Left cardiac atrium (tissue), 4 donors: ENCODE measurements at regions not wholly inside any gene's neighbourhood (a gene's known extent, or its start where the extent isn't known, plus 50 kb on each side); places are given as distances from the start of the nearest gene placed in this dataset.
A peak's percentile ranks its signal among the peaks of the same experiment; 100 is the strongest.

Experiments used
- ATAC-seq, 2 donors: fragments of 200-7000 bp; cut with Tn5 transposase; one replicate each; pipeline ENCODE4 v1.9.1; 2020; ENCODE audit warnings: mild to moderate bottlenecking in 2 of 2, moderate library complexity in 2 of 2
- DNase-seq: peaks from one replicate; pipeline ENCODE4 v3.0.0-alpha.2; 2020
- intact Hi-C, 2 donors: fragments of 100-400 bp; cut with DNase I; formaldehyde crosslinking; loops; one replicate each; pipeline versions ENCODE4 v1.14.1 to v1.15.1; 2022 to 2023
- donor health status: DM: no; HTN: yes; CAD: no.
- donor health status: DM: no; HTN: yes; CAD: no; lungs with severe emphysema.
- donor health status: DM: yes; HTN: yes; CAD: no.
- donor health status: Dilated cardiomyopathy.

DNA sequence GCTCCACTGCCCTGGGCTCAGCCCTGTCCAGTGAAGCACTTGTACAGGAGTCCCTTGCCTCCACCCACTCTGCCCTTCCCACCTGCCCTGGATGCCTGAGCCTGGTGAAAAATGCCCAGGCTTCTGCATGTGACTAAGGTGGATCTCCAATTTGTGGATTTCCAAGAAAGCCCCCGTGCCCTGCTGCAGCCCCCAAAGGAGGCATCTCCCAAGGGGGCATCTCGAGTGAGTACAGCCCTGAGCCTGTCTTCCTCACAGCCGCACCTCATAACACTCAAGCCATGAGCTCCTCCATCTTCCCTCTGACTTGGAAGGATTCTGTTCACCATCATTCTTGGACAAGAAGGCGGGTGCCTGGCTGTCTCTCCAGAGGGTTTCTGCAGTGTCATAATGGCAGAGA lies 158.0 kb upstream of the PPP1R26 start:
- ATAC-seq (no peak), DNase-seq (no peak)
- intact Hi-C loops = no loop called here

GRCh38 chr9:135324329-135324728 lies 155.3 kb upstream of the PPP1R26 start:
- intact Hi-C loops = no loop called here
- DNase-seq (no peak), ATAC-seq (no peak)

GRCh38 chr9:135326141-135326540 lies 153.4 kb upstream of the PPP1R26 start:
- intact Hi-C loops = no loop called here

DNA sequence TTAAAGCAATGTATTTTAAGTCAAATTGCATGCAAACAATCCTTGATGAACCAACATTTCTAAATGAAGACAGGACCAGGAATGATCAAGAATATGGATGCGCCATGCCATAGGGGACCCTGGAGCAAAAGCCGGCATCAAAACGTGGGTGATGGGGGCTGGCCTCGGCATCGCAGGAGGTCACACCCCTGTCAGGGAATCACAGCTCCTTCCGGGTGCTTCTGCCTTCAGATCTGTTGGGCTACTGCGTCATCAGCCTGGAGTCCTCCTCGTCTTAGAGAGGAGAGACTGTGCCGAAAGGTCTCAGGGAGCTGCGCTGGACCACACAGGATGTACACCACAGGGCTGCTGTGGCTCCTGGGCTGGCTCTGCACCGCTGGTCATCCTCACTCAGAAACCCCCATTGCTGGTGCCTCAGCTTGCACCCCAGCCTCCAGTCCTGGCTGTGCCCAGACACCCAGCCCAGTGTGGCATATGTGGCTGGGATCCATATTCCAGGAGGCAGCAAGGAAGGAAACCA lies 152.9 kb upstream of the PPP1R26 start:
- ATAC-seq (no peak), DNase-seq (no peak)
- intact Hi-C loops = no loop called here

More at GRCh38 chr9:135326141-135326540, 153.4 kb upstream of the PPP1R26 start:
- no peak for ATAC-seq
- no peak for DNase-seq

GRCh38 chr9:135328485-135329417 lies 150.8 kb upstream of the PPP1R26 start:
- intact Hi-C loops = no loop called here
- ATAC-seq (no peak), DNase-seq (no peak)

- no peak for ATAC-seq
- DNase-seq = no peak
- intact Hi-C loops = no loop called here
Observed at GRCh38 chr9:135329571-135330306, 149.8 kb upstream of the PPP1R26 start.

DNA sequence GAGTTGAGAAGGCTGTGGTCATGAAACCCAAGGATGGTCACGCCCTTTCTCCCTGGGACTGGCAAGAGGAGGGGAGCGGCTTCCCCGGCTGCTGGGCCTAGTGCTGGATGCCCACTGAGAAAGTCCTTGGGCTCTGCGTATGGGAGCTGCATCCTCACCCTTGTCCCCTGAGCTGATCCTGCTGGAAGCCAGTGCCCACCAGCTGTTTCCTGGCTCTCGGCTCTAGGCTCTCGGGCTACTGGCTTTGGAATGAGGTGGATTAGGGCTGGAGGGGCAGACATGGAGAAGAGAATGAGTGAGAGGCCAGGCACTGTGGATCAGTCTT lies 149.3 kb upstream of the PPP1R26 start:
- intact Hi-C loops = no loop called here
- no peak for DNase-seq
- no peak for ATAC-seq

DNA sequence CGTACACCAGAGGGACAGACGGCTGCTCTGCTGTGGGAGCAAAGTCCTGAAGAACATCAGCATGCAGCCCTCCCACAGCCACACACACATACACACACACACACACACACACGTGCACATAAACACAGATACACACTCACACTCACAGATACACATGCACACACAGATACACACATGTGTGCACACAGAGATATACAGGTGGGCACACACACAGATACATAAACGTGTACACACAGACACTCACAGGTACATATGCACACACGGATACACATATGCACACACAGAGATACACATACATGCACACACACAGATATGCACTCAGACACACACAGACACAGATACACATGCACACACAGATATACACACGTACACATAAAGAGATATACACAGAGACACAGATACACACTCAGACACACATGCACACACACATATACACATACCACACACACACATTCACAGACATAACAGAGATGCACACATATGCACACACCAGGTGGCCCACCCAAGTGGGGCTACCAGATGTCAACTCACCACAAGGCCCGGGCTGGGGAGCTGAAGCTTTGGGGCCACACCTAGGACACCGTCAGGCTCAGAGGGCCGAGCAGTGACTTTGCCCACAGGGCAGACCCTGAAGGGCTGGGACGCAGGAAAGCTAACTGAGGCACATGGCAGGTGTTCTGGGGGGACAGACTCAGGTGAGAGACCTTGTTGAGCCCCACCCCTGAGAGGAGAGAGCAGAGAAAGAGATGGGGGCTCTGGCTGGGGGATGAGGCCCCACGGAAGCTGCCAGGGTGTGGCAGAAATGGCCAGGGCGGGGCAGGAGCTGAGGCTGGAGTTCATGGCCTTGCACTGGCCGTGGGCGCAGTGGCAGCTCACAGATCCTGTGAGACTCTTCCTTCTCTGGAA lies 148.6 kb upstream of the PPP1R26 start:
- DNase-seq (no peak), ATAC-seq (no peak)
- intact Hi-C loops = no loop called here

DNA sequence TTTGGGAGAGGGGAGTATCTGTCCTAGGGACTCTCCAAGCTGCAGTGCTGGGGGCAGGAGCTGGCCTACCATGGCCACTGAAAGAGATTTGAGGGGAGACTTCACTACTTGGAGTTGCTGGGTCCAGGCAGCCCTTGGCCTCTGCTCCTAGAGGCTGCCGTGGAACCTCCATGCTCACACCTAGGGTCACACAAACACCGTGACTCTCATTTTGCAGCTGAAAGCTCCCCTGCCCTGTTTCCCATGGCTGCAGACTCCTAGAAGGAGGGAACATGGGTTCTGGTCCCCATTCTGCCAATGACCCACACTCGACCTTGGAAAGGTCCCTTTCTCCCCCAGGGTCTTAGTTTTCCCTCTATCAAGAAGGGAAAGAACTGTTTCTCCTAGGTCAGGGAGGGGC lies 147.1 kb upstream of the PPP1R26 start:
- DNase-seq = no peak
- intact Hi-C loops = no loop called here

DNA sequence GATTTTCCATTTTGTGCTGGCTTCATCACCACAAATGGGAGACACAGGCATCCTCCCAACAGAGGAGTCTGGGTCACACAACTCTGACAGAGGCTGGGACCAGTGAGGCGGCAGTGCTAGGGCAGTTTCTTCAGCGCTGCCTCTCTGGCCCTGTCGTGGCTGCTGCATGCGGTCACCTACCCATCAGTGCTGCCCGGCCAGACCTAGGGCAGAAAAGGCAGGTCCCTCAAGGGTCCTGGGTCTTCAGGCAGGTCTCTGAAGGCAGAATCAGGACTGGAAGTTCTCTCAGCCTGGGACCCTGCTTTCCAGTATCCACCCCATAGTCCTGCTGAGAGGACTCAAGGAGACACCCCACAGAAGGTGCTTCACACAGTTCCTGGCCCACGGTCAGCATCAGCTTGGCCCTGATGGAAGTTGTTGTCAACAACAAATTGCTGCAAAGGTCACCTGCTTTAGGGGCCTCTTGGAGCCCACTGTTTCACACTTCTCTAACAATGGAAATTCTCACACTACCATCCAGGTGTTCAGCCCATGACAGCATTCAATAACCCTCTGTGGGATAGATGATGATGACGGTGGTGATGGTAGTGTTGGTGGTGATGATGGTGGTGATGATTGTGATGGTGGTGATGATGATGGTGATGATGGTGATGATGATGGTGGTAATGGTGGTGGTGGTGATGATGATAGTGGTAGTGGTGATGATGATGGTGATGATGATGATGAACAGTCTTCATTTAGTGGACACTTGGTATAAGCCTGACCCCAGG lies 146.4 kb upstream of the PPP1R26 start:
- ATAC-seq (no peak), DNase-seq (no peak)
- intact Hi-C loops = no loop called here

More for the DNA sequence above, 147.1 kb upstream of the PPP1R26 start:
- no peak for ATAC-seq

- DNase-seq = no peak
- ATAC-seq = no peak
- intact Hi-C loops = no loop called here
Observed at GRCh38 chr9:135334953-135335460, 144.6 kb upstream of the PPP1R26 start.

- DNase-seq (no peak), ATAC-seq (no peak)
- intact Hi-C loops = no loop called here
Observed at GRCh38 chr9:135335691-135336181, 143.8 kb upstream of the PPP1R26 start.

- intact Hi-C loops = no loop called here
- peak; percentile 5 for DNase-seq
- no peak for ATAC-seq
Observed at GRCh38 chr9:135336722-135337527, 142.7 kb upstream of the PPP1R26 start.

DNA sequence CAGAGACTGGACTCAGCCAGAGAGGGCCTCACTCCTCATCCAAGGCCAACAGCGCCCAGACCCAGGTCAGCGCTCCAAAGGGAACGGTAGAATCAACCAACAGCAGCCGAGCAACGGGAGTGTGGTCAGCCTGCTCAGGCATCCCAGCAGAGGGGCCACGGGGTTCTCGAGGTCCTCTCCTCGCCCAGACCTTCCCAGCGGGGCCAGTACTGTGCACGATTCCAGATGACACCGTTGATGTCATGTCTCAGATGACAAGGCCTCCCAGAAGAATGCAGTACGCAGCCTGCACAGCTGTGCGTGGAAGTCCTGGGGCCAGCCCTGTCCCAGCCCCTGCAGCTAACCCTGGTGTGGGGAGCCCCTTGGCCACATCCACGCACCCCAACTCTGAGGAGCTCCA lies 141.0 kb upstream of the PPP1R26 start:
- intact Hi-C loops = no loop called here
- ATAC-seq = no peak
- peak; percentile 7 for DNase-seq

- intact Hi-C loops = no loop called here
- DNase-seq = peak; percentile 7
Observed at GRCh38 chr9:135339378-135339973, 140.1 kb upstream of the PPP1R26 start.

DNA sequence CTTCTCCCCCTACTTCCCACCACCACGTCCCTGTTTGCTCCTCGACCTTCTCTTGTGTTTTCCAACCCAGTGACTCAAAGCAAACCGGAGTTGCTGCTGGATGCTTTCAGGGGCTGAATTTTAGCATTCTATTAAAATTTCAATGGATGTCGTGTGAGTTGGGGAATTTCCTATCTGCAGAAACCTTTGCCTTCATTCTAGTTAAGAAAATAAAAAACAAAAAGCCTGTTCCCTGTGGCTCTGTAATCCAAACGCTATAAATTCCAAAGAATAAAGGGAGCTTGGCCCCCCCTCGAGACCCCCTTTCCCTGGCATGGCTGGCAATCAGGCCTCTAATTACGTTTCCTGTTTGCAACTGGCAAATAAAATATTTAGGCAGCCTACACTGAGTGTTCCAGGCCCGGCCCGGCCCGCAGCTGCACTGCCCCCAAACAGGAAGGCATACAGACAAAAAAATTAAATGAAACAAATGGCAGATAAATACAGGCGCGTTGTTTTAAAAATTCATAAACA lies 139.4 kb upstream of the PPP1R26 start:
- ATAC-seq (no peak), DNase-seq (peak; percentile 7)
- intact Hi-C loops = loop anchor here in 1 of 2 donors (5.0 kb wide), 1 partner anchor 72 kb away; no protein-coding TSS in a partner anchor

More at GRCh38 chr9:135339378-135339973, 140.1 kb upstream of the PPP1R26 start:
- no peak for ATAC-seq
